Upper lobe of right lung (tissue), 1 donor: ENCODE measurements at regions not wholly inside any gene's neighbourhood (a gene's known extent, or its start where the extent isn't known, plus 50 kb on each side); places are given as distances from the start of the nearest gene placed in this dataset.

Source experiments
- ATAC-seq: fragments of 200-7000 bp; cut with Tn5 transposase; one replicate; pipeline ENCODE4 v1.9.1; 2020; ENCODE audit warnings: mild to moderate bottlenecking, moderate library complexity
- DNase-seq: peaks from one replicate; pipeline ENCODE4 v3.0.0-alpha.2; 2020
- H3K27ac ChIP-seq: fragments of 200-600 bp; one replicate; pipeline ENCODE4 v1.8.0; 2022
- H3K27me3 ChIP-seq: fragments of 200-600 bp; one replicate; pipeline ENCODE4 v1.8.0; 2022; ENCODE audit warnings: mild to moderate bottlenecking
- H3K36me3 ChIP-seq: fragments of 200-600 bp; one replicate; pipeline ENCODE4 v1.8.0; 2022
- H3K4me1 ChIP-seq: fragments of 200-600 bp; one replicate; pipeline ENCODE4 v1.8.0; 2022
- H3K4me3 ChIP-seq: fragments of 200-600 bp; one replicate; pipeline ENCODE4 v1.8.0; 2022; ENCODE audit warnings: mild to moderate bottlenecking
- H3K9me3 ChIP-seq: fragments of 200-600 bp; one replicate; pipeline ENCODE4 v1.8.0; 2022
- CTCF ChIP-seq: fragments of 200-600 bp; IDR thresholded peaks from one replicate; pipeline ENCODE4 v1.8.0; 2022; ENCODE audit warnings: antibody characterized with exemption
- intact Hi-C: fragments of 100-400 bp; cut with DNase I; formaldehyde crosslinking; loops from one replicate; pipeline ENCODE4 v1.11.0; 2022
- donor health status: DM: no; HTN: yes; CAD: no; lungs with severe emphysema.

GRCh38 chr7:106480161-106480579 is 180.8 kb downstream of the CCDC71L start:
- H3K27me3 ChIP-seq = no peaks in the 10 kb centered on the region
- no peaks in the 10 kb centered on the region for H3K36me3 ChIP-seq
- ATAC-seq = no peak
- DNase-seq = no peak
- H3K4me1 ChIP-seq = peaks cover 6% of the 10 kb centered on the region
- intact Hi-C loops = no loop called here
- TF ChIP-seq CTCF = no peak
- no peak overlapping the region for H3K27ac ChIP-seq
- H3K4me3 ChIP-seq = no peak overlapping the region
- no peaks in the 10 kb centered on the region for H3K9me3 ChIP-seq

GRCh38 chr7:106476751-106477150 is 184.2 kb downstream of the CCDC71L start:
- no peak for DNase-seq
- H3K27me3 ChIP-seq = no peaks in the 10 kb centered on the region
- TF ChIP-seq CTCF = no peak
- H3K4me1 ChIP-seq = no peaks in the 10 kb centered on the region
- no peak overlapping the region for H3K4me3 ChIP-seq
- intact Hi-C loops = no loop called here
- no peaks in the 10 kb centered on the region for H3K36me3 ChIP-seq
- no peak overlapping the region for H3K27ac ChIP-seq
- H3K9me3 ChIP-seq = no peaks in the 10 kb centered on the region
- ATAC-seq = no peak

GRCh38 chr7:106472741-106473140 is 188.0 kb upstream of the NAMPT start:
- H3K9me3 ChIP-seq = no peaks in the 10 kb centered on the region
- TF ChIP-seq CTCF = no peak
- H3K36me3 ChIP-seq = no peaks in the 10 kb centered on the region
- H3K27me3 ChIP-seq = no peaks in the 10 kb centered on the region
- intact Hi-C loops = no loop called here
- ATAC-seq (no peak), DNase-seq (no peak)
- no peak overlapping the region for H3K27ac ChIP-seq
- no peak overlapping the region for H3K4me3 ChIP-seq
- H3K4me1 ChIP-seq = no peaks in the 10 kb centered on the region

GRCh38 chr7:106471686-106472440 is 187.1 kb upstream of the NAMPT start:
- no peak for DNase-seq
- H3K27me3 ChIP-seq = no peaks in the 10 kb centered on the region
- H3K4me3 ChIP-seq = no peak overlapping the region
- no peak for ATAC-seq
- peaks cover 3% of the 10 kb centered on the region for H3K4me1 ChIP-seq
- no peaks in the 10 kb centered on the region for H3K9me3 ChIP-seq
- intact Hi-C loops = no loop called here
- no peaks in the 10 kb centered on the region for H3K36me3 ChIP-seq
- TF ChIP-seq CTCF = no peak
- H3K27ac ChIP-seq = no peak overlapping the region

GRCh38 chr7:106471021-106471420 is 186.2 kb upstream of the NAMPT start:
- no peaks in the 10 kb centered on the region for H3K36me3 ChIP-seq
- ATAC-seq (no peak), DNase-seq (no peak)
- no peak for TF ChIP-seq CTCF
- H3K9me3 ChIP-seq = no peaks in the 10 kb centered on the region
- intact Hi-C loops = no loop called here
- H3K27ac ChIP-seq = no peak overlapping the region
- H3K4me1 ChIP-seq = peaks cover 10% of the 10 kb centered on the region
- no peak overlapping the region for H3K4me3 ChIP-seq
- no peaks in the 10 kb centered on the region for H3K27me3 ChIP-seq

- intact Hi-C loops = no loop called here
- DNase-seq (no peak), ATAC-seq (no peak)
- H3K36me3 ChIP-seq = no peaks in the 10 kb centered on the region
- H3K4me3 ChIP-seq = no peak overlapping the region
- H3K9me3 ChIP-seq = no peaks in the 10 kb centered on the region
- no peak overlapping the region for H3K27ac ChIP-seq
- no peaks in the 10 kb centered on the region for H3K27me3 ChIP-seq
- peaks cover 21% of the 10 kb centered on the region for H3K4me1 ChIP-seq
- no peak for TF ChIP-seq CTCF
Observed at GRCh38 chr7:106466867-106467266, 182.1 kb upstream of the NAMPT start.
